ENCODE measurements at regions not wholly inside any gene's neighbourhood (a gene's known extent, or its start where the extent isn't known, plus 50 kb on each side); places are given as distances from the start of the nearest gene placed in this dataset.

DNA sequence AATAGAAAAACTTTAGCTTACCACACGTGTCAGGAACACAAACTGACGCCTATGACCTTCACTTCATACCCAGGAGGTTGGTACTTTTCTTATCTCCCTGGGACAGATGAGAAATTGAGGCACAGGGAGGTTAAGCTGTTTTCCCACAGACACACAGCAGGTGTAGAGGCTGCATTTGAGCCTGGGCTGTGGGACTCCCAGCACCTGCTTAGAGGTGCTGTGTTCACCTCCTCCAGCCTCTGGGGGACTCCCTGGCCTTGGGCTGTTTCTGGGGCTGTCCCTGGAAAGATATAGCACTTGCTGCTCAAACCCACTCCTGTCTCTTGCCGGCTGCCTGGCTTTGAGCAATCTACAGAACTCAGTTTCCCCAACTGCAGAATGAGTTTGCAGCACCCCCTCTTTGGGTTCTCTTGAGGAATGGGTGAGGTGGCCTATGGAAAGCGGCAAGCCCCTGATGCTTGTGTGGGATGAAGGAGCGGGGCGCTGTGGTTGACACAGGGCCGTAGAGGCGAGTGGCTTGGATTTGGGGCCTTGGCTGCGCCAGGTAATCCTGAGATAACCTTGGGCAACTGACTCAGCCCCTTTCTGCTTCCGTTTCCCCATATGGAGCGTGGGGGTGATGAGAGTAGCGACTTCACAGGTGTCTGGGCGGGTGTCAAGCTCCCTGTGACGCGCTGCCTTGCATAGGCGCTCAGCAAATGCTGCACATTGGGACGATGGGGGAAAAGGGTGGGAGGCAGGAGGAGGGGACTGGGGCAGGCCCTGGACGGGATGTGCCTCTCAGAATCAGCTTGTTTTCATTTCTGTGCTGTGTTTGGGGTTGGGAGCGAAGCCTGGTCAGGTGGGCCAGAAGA is 104.5 kb upstream of the CIBAR2 start:
- no peaks in the 10 kb centered on the region for H3K9me3 ChIP-seq
- DNase-seq, result no peak
- H3K4me3 ChIP-seq, result no peak overlapping the region
- no peak for FAIRE-seq
- no peak overlapping the region for H3K27ac ChIP-seq
- no peak for ATAC-seq
- 80 to 87% methylated on average over 19 of the region's 19 CpGs for WGBS, 2 donors
- intact Hi-C loops (cut with DNase I), result no loop called here
- TF ChIP-seq, protein P1, sequence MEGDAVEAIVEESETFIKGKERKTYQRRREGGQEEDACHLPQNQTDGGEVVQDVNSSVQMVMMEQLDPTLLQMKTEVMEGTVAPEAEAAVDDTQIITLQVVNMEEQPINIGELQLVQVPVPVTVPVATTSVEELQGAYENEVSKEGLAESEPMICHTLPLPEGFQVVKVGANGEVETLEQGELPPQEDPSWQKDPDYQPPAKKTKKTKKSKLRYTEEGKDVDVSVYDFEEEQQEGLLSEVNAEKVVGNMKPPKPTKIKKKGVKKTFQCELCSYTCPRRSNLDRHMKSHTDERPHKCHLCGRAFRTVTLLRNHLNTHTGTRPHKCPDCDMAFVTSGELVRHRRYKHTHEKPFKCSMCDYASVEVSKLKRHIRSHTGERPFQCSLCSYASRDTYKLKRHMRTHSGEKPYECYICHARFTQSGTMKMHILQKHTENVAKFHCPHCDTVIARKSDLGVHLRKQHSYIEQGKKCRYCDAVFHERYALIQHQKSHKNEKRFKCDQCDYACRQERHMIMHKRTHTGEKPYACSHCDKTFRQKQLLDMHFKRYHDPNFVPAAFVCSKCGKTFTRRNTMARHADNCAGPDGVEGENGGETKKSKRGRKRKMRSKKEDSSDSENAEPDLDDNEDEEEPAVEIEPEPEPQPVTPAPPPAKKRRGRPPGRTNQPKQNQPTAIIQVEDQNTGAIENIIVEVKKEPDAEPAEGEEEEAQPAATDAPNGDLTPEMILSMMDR (IDR thresholded peaks at IDR 0.05), result no peak
- H3K4me1 ChIP-seq, result peaks cover 9 to 22% (median 15%) of the 10 kb centered on the region in 3 donors
- no peaks in the 10 kb centered on the region for H3K36me3 ChIP-seq
- H3K27me3 ChIP-seq, result no peaks in the 10 kb centered on the region

DNA sequence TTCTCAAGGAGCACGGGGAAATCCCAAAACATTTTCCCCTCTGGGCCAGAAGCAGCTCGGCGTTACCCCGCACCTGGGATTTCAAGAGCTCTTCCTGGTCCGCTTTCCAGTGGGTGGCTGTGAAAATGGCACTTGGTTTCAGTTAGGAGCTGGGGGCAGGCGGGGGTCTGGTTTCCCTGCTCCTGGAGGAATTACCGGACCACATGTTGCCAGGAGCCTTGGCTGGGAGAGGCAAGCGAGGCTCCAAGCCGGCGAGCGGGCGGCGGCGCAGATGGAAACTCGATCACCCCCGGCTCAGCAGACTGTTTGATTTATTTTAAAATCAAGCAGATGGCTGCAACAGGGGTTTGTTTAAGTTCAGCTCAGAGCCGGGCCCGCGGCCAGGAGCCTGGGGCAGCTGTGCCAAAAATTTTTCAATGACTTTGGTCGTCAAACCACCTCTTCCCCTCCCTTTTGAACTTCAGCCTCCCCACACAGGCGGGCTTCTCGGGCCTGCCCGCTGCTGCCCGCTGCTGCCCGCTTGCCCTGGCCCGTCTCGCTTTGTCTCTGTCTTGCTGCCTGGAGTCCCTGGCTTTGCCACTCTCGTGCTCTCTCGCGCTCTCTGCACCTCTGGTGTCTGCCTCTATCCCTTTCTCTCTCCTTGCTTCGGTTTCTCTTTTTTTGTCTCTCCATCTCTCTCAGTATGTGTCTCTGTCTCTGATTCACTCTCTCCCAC is 108.0 kb upstream of the CIBAR2 start:
- Histone ChIP-seq H3K9me3 (no peaks in the 10 kb centered on the region), H3K4me3 (peak overlapping the region in 2 of 4 donors; percentile 28 to 40), H3K27me3 (no peaks in the 10 kb centered on the region), H3K4me1 (peaks cover 6 to 9% (median 8%) of the 10 kb centered on the region in 3 donors), H3K36me3 (no peaks in the 10 kb centered on the region), H3K27ac (peak overlapping the region; percentile 47 to 85 (median 66))
- intact Hi-C loops (cut with DNase I), result loop anchor here in 1 of 3 donors (10.0 kb wide), 1 partner anchor 105 kb away; the partner anchor contains the start of gene CIBAR2
- TF ChIP-seq, protein P1 (IDR thresholded peaks at IDR 0.05), result no peak
- DNase-seq (peak; percentile 83 to 95 (median 88)), FAIRE-seq (no peak), ATAC-seq (peak; percentile 81 to 92 (median 89))
- whole genome bisulfite sequencing, 2 donors, result 4% methylated on average over 31 of the region's 31 CpGs

DNA sequence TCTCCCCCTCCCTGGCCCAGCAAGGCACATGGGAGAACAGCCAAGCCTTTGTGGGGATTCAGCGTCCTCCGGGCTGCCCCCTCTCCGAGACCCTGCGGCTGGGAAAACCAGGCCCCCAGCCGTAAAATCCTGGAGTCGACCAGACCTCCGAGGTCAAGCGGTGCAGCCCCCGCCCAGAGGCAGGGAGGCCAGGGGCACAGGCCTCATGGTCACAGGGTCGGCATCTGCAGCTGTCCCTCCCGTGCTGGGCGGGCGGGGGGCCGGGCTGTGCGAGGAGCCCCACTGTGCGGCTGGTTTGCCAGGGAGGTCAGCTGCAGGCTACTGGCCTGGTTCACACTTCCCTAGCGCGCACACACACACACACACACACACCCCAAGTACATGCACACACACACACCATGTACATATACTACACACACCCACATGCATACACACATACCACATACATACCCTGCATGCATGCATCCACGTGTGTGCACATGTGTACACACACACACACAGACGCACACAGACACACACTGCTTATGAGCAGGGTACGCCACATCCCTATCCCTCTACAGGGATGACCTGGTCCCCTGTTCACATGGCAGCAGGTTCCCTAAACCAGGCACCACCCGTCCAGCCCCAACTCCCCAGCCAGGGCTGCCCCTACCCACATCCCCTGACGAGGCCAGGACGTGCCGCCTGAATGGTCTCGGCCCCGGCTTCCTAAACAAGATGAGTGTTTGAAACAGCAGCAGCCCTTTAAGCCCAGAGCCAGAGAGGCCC is 108.9 kb upstream of the CIBAR2 start:
- no peak for DNase-seq
- whole genome bisulfite sequencing, 2 donors, result 88% methylated on average over 27 of the region's 27 CpGs
- Histone ChIP-seq H3K27me3 (no peaks in the 10 kb centered on the region), H3K9me3 (no peaks in the 10 kb centered on the region), H3K27ac (no peak overlapping the region), H3K4me1 (peaks cover 6 to 9% (median 8%) of the 10 kb centered on the region in 3 donors), H3K36me3 (no peaks in the 10 kb centered on the region), H3K4me3 (no peak overlapping the region)
- no peak for ATAC-seq
- no peak for FAIRE-seq
- intact Hi-C loops (cut with DNase I), result loop anchor here in 1 of 3 donors (10.0 kb wide), 1 partner anchor 106 kb away; the partner anchor contains the start of gene CIBAR2
- TF ChIP-seq, protein P1 (IDR thresholded peaks at IDR 0.05), result no peak

DNA sequence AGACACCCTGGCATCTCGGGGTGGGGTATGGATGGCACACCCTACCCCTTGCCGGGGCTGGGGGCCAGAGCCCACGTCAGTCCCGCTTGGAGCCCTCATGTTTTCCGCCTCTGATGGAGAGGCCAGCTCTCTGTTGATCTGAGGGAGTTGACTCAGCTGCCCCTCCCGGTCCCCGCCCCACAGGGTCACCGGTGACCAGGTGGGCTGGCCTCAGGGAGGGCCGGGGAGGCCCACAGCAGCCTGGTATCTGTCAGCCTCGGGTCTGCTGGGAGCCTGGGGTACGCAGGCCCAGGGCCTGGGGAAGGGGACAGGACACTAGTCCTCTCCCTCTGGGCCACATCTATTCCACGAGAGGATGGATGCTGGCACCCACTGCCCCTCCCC is 109.5 kb upstream of the CIBAR2 start:
- H3K4me3 ChIP-seq, result no peak overlapping the region
- H3K27me3 ChIP-seq, result no peaks in the 10 kb centered on the region
- H3K4me1 ChIP-seq, result peaks cover 6 to 9% (median 8%) of the 10 kb centered on the region in 3 donors
- TF ChIP-seq, protein P1 (IDR thresholded peaks at IDR 0.05), result no peak
- no peaks in the 10 kb centered on the region for H3K36me3 ChIP-seq
- ATAC-seq (no peak), FAIRE-seq (no peak), DNase-seq (no peak)
- intact Hi-C loops (cut with DNase I), result loop anchor here in 1 of 3 donors (10.0 kb wide), 1 partner anchor 107 kb away; the partner anchor contains the start of gene CIBAR2
- WGBS, 2 donors, result 85 to 88% methylated on average over 12 of the region's 12 CpGs
- no peaks in the 10 kb centered on the region for H3K9me3 ChIP-seq
- no peak overlapping the region for H3K27ac ChIP-seq

All from pancreas (tissue), 10 donors.